NCI-H1417 treated with DMSO at 0.1 percent for 48 hours (cell line): ENCODE measurements at regions not wholly inside any gene's neighbourhood (a gene's known extent, or its start where the extent isn't known, plus 50 kb on each side); places are given as distances from the start of the nearest gene placed in this dataset.
"Not testable (repeated sequence)": the region's sequence is repeated elsewhere in the genome, so short reads cannot be mapped to it uniquely, and the experiment has no call there.

Experiments
- DNase-seq: peaks from one replicate; lab custom pipeline; 2025; lab: John Stamatoyannopoulos, UW

DNA sequence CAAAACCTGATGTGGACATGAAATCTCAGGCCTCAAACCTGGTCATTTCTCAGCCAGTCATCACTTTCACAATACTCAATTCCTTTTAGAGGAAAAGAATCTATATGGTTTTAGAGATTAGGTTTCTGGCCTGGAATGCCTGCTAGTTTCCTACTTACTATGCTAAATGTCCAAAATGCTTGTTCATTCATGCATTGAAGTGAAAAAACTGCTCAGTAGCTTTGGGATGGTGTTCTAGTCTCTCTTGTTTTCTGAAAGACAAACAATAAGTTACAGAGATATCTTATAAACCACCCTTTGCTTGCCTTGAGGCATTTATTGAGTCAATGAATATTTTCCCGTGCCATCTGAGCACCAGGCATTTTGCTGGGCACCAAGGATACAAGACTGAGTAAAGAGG is 1146.5 kb upstream of the GOT2 start:
- no peak for DNase-seq

- DNase-seq: no peak
Measured at GRCh38 chr16:59878999-59879398, 1144.9 kb upstream of the GOT2 start.

DNA sequence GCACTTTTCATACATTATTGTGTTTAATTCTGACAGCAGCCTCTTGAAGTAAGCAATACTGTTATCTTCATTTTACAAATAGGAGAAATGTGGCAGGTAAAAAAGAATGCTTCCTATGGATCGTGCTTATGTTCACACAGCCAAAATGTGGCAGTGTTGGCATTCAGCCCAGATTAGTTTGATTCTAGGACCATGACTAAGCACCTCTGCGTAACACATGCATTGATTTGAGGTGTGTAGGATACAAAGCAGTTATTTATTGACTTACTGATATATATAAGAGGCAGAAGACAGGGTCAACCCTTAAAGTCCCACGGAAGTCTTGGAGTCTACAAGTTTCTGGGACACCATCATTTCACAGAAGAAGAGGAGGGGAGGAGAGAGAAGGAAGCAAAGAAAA is 1144.4 kb upstream of the GOT2 start:
- DNase-seq: no peak

DNA sequence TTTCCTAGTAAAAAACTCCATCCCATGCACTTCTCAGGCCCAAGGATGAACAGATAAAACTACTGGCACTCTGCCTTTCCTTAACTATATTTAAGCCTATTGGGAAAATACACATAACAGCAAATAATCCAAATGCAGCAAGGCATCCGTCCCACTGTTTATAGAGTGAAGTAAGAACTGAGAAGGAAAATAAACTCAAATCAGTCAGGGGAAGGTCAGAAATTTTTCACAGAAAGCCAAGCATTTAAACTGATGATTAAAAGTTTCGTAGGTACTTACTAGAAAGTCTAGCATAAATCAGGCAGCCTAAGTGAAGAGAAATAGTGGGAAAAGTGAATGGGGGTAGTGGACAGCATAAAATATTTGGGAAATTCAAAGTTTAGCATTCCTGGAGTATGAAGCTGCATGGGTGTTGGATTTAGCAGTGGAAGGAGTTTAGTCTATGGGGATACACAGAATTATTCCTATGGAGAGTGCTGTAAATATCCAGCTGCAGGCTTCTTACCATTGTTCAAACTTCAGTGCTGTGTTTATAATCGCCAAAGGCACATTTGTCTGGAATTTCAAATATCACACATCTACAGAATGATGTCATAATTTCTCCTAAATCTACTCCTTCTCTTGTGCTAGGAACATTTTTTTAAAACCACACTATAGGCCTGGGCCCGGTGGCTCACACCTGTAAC is 1131.0 kb upstream of the GOT2 start:
- DNase-seq: no peak

GRCh38 chr16:59859676-59860402 is 1125.7 kb upstream of the GOT2 start:
- no peak for DNase-seq

GRCh38 chr16:59854846-59855439 is 1120.8 kb upstream of the GOT2 start:
- no peak for DNase-seq

DNA sequence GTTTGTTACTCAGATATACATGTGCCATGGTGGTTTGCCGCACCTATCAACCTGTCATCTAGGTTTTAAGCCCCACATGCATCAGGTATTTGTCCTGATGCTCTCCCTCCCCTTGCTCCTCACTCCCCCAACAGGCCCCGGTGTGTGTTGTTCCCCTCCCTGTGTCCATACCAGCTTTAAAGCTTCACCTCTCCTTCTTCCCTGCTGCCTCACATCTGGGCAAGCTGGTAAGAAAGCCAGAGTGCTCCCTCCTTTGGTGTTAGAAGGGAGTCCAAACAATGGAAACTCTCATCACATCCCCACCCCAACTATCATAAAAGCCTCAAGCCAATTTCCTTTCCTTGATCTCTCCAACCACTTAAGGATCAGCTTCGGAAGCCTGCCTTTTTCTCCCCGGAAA is 1115.6 kb upstream of the GOT2 start:
- DNase-seq: no peak

DNA sequence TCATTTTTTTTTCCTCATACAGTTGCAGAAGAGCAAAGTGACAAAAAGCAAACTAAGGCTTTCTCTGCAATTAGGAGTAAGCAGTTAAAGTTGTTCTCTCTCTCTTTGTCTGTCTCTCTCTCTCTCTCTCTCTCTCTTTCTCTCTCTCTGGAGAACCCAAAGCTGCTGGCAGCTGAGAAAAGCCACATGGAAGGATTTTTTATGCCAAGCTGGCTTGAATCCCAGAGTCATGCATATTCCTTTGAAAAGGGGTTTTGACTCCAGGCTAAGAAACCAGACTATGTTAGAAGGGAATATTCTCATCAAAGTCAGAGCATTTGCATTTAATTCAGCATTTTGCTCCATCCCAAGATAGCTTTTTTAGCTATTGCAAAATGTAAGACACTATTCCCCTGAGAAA is 1114.2 kb upstream of the GOT2 start:
- no peak for DNase-seq

GRCh38 chr16:59840169-59840568 is 1106.1 kb upstream of the GOT2 start:
- DNase-seq: no peak

- no peak for DNase-seq
Measured at GRCh38 chr16:59826767-59827166, 1092.7 kb upstream of the GOT2 start.

GRCh38 chr16:59809488-59809887 is 1075.4 kb upstream of the GOT2 start:
- not testable (repeated sequence) for DNase-seq

DNA sequence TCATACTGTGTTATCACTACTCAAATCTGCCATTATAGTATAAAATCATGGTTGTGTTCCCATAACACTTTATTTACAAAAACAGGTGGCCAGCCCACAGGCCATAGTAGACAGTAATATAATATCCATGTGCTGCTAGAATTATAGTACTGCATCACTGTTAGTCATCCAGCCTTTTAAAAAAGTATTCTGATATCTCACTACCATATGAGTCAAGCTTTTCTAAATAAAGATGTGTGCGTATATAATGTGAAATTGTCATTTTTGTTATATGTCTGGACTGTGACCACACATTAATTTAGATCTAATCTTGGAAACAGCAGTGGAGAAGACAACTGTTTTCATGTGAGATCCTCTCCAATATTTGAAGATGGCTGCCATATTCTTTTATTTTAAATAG is 1049.1 kb upstream of the GOT2 start:
- DNase-seq: no peak

- no peak for DNase-seq
Measured at GRCh38 chr16:59773330-59773729, 1039.2 kb upstream of the GOT2 start.

DNA sequence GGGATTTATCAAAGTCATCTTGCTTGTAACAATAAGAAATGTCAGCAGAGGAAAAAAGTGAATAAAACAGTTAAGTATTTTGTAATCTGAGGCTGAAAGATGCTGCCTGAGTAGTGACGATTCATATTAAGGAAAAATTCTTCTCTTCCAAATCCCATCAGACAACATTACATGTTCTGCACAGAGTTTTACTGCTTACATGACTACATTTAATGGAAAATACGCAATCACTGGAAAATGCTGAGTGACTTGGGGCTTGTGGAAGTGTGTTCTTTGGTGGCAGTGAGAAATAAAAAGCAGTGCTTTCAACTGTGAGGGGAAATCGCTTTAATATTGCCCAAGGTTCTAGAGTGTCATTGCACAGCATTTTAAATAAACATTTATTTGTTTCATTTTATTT is 1025.2 kb upstream of the GOT2 start:
- no peak for DNase-seq

GRCh38 chr16:59758848-59759247 is 1024.7 kb upstream of the GOT2 start:
- DNase-seq: no peak

DNA sequence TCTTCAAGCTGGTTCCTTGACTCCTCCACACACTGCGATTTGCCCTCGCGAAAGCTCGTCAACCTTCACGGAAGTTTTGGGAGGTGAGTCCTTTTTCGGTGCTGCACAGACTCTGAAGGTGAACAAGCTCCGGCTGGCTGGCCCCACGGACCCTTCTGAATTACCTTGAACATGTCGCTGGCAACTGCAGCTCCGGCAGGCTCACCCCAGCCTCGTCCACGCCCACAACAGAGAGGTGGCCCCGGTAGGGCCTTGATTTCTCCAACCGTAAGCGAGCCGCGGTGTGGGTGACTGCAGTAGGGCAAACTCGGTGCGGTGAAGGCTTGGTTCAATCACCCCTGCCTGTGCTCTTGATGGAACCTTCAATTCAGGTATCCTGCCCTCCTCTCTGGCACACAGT is 1020.7 kb upstream of the GOT2 start:
- no peak for DNase-seq

- DNase-seq: no peak
Measured at GRCh38 chr16:59749662-59750336, 1015.7 kb upstream of the GOT2 start.

DNA sequence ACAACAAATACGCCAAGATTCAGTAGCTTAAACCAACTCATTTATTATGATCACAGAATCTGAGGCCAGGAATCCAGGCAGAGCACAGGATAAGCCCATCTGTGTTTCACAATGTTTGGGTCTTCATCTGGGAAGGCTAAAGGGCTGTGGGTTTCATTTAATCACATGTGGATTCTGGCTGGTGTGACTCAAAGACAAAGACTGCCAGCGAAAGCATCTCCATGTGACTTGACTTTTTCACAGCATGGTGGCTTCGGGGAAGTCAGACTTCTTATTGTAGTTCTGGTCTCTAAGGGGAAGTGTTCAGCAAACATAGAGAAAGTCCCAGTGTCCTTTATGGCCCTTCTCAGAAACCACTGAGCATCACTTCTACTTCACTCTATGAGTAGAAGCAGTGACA is 1014.4 kb upstream of the GOT2 start:
- no peak for DNase-seq

DNA sequence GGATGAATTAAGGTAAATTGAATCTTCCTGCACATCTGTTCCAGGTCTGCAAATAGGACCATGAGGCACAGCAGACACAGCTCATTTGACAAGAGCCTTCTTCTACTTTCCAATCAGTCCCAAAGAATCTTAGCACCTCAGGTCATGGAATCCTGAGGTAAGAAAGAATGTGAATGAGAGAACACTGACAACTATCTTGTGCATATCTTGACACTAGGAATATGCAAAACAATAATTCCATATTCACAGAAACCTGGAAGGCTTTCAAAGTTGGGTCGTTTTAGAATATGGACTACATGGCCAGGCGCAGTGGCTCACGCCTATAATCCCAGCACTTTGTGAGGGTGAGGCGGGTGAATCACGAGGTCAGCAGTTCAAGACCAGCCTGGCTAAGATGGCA is 1009.4 kb upstream of the GOT2 start:
- DNase-seq: no peak

- DNase-seq: no peak
Measured at GRCh38 chr16:59740858-59741257, 1006.7 kb upstream of the GOT2 start.

- DNase-seq: no peak
Measured at GRCh38 chr16:59737274-59737673, 1003.2 kb upstream of the GOT2 start.

DNA sequence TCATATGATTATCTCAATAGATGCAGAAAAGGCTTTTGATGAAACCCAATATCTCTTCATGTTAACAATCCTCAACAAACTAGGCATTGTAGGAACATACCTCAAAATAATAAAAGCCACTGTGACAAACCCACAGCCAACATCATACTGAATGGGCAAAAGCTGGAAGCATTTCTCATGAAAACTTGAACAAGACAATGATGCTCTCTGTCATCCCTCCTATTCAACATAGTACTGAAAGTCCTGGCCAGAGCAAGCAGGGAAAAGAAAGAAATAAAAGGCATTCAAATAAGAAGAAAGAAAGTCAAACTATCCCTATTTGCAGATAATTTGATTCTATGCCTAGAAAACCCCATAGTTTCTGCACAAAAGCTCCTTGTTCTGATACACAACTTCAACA is 999.2 kb upstream of the GOT2 start:
- no peak for DNase-seq

DNA sequence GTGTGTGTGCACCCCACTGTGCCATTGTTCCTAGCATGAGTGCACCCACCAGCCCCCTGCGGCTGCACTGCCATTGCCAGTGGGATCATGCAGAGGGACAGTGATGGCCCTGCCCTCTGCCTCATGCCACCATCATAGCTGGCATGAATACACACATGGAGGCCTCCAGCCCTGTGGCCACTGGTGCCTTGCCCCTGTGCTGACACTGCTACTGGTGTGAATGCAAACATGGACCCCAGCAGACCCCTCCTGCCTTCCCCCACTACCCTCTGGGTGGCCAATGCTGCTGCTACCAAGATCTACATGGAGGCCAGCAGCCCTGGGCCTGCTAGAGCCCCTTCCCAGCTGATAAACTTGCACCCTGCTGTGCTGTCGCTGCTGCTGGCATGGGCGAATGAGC is 995.5 kb upstream of the GOT2 start:
- no peak for DNase-seq
